Psoas muscle (tissue), 7 donors: ENCODE measurements at regions not wholly inside any gene's neighbourhood (a gene's known extent, or its start where the extent isn't known, plus 50 kb on each side); places are given as distances from the start of the nearest gene placed in this dataset.

Source experiments
- ATAC-seq, 4 donors: fragments of 200-7000 bp; cut with Tn5 transposase; one replicate each; pipeline ENCODE4 v1.9.1; 2020; ENCODE audit warnings: moderate library complexity in 3 of 4, mild to moderate bottlenecking in 2 of 4
- DNase-seq, 2 donors: peaks; one replicate each; pipeline ENCODE4 v3.0.0-alpha.2; 2020
- H3K27ac ChIP-seq: fragments of 200-600 bp; one replicate; pipeline ENCODE4 v1.8.0; 2022
- H3K27me3 ChIP-seq, 3 donors: fragments of 200-600 bp in 1 of 3; one replicate each; pipeline versions ENCODE4 v1.6.1 to v1.8.0; 2013 to 2022; ENCODE audit warnings: low read length in 2 of 3, mild to moderate bottlenecking in 2 of 3, moderate library complexity in 1 of 3; ENCODE audit not compliant: insufficient read depth in 3 of 3
- H3K36me3 ChIP-seq, 2 donors: fragments of 200-600 bp in 1 of 2; one replicate each; pipeline versions ENCODE4 v1.6.1 to v1.8.0; 2013 to 2022; ENCODE audit warnings: low read depth in 1 of 2, mild to moderate bottlenecking in 1 of 2, moderate library complexity in 1 of 2; ENCODE audit not compliant: insufficient read depth in 1 of 2
- H3K4me1 ChIP-seq: fragments of 200-600 bp; one replicate; pipeline ENCODE4 v1.8.0; 2022
- H3K4me3 ChIP-seq: fragments of 200-600 bp; one replicate; pipeline ENCODE4 v1.8.0; 2022; ENCODE audit warnings: mild to moderate bottlenecking
- H3K9me3 ChIP-seq: fragments of 200-600 bp; one replicate; pipeline ENCODE4 v1.8.0; 2022
- WGBS, 3 donors: extraction: QIAGEN DNeasy Blood & Tissue Kit; methylation state at CpG; one replicate each; pipeline versions ENCODE4 v1.1.6 to v1.1.7; 2013; 5-methylcytosine and 5-hydroxymethylcytosine counted together
- intact Hi-C, 2 donors: fragments of 100-400 bp; cut with DNase I; formaldehyde crosslinking; loops; one replicate each; pipeline versions ENCODE4 v1.11.0 to v1.14.2; 2022
- TF ChIP-seq, protein P1 (sequence below): fragments of 200-600 bp; IDR thresholded peaks from one replicate; pipeline ENCODE4 v1.8.0; 2022; ENCODE audit warnings: antibody characterized with exemption
- donor health status: healthy with polysubstance abuse.
- donor health status: DM: no; HTN: no; CAD: no; lungs with moderate emphysema.
- donor health status: Bipolar disorder and iron deficiency.
- donor health status: healthy.
- donor health status: DM: yes; HTN: yes; CAD: no.
- donor health status: DM: no; HTN: no; CAD: no.
- donor health status: DM: yes; HTN: yes; CAD: no.

DNA sequence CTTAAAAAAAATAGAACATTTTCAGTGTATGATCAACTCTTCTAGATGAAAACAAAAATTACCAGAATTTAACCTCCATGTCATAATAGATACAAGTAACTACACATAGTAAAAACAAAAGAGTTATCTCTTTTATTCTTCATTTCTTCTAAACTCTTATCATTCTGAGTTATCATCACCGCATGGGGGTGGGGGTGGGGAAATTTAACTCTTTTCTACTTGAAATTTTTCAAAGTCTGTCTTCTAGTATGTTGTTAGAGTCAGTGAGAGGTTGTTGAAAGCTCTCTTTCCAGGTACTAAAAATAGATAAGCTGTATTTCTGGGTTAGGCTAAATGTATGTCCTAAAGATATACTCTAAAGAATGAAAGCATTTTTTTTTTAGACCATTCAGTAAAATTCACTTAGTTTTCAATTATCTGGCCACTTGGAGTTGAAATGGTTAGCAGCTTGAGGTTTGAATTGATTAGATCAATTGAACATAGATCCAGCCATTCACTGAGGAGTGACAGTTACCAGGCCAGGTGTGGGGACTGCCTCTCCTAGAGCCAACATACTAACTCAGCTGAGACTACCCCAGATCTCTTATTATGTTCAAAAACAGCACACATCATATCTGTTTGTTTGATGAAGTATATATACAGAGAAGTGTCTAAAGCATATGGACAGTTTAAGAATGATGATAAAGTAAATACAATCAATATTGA, 220.7 kb downstream of the IKZF2 start:
- TF ChIP-seq, protein P1, sequence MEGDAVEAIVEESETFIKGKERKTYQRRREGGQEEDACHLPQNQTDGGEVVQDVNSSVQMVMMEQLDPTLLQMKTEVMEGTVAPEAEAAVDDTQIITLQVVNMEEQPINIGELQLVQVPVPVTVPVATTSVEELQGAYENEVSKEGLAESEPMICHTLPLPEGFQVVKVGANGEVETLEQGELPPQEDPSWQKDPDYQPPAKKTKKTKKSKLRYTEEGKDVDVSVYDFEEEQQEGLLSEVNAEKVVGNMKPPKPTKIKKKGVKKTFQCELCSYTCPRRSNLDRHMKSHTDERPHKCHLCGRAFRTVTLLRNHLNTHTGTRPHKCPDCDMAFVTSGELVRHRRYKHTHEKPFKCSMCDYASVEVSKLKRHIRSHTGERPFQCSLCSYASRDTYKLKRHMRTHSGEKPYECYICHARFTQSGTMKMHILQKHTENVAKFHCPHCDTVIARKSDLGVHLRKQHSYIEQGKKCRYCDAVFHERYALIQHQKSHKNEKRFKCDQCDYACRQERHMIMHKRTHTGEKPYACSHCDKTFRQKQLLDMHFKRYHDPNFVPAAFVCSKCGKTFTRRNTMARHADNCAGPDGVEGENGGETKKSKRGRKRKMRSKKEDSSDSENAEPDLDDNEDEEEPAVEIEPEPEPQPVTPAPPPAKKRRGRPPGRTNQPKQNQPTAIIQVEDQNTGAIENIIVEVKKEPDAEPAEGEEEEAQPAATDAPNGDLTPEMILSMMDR, result no peak
- Histone ChIP-seq H3K36me3 (no peaks in the 10 kb centered on the region), H3K27me3 (no peaks in the 10 kb centered on the region), H3K27ac (no peak overlapping the region), H3K4me1 (peaks cover 5% of the 10 kb centered on the region), H3K9me3 (no peaks in the 10 kb centered on the region), H3K4me3 (no peak overlapping the region)
- WGBS, 3 donors, result 83 to 93% (median 92%) methylated on average over 1 of the region's 1 CpG
- intact Hi-C loops, result no loop called here
- DNase-seq (no peak), ATAC-seq (no peak)

DNA sequence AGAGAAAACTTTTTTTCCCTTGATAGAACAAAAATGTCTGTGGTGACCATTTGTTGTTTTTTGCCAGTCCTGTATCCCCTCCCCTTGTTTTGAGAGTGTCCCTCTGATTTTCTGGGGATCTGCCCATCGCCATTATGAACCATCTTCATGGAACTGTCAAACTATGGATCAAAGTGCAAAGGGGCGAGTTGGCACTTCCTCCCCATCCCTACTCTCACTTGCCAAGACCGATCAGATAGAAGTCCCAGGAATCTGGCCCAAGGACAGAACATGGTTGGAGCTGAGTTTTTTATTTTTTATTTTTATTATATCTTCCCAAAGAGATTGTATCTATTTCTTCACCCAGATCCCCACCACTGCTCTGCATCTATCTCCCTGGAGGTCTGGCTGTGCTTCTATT, 221.4 kb downstream of the IKZF2 start:
- Histone ChIP-seq H3K4me3 (no peak overlapping the region), H3K27ac (no peak overlapping the region), H3K36me3 (no peaks in the 10 kb centered on the region), H3K27me3 (no peaks in the 10 kb centered on the region), H3K9me3 (no peaks in the 10 kb centered on the region), H3K4me1 (no peaks in the 10 kb centered on the region)
- ATAC-seq (no peak), DNase-seq (no peak)
- 67 to 86% (median 73%) methylated on average over 3 of the region's 3 CpGs for WGBS, 3 donors
- intact Hi-C loops, result no loop called here
- TF ChIP-seq, protein P1, result no peak

- Histone ChIP-seq H3K9me3 (no peaks in the 10 kb centered on the region), H3K4me3 (no peak overlapping the region), H3K36me3 (no peaks in the 10 kb centered on the region), H3K27me3 (no peaks in the 10 kb centered on the region), H3K4me1 (no peaks in the 10 kb centered on the region), H3K27ac (no peak overlapping the region)
- TF ChIP-seq, protein P1, result no peak
- DNase-seq (no peak), ATAC-seq (no peak)
- intact Hi-C loops, result no loop called here
- 60 to 79% (median 61%) methylated on average over 2 of the region's 2 CpGs for WGBS, 3 donors
Observed at GRCh38 chr2:212929116-212929515, 222.3 kb downstream of the IKZF2 start.

GRCh38 chr2:212928681-212929080, 222.7 kb downstream of the IKZF2 start:
- Histone ChIP-seq H3K9me3 (no peaks in the 10 kb centered on the region), H3K4me3 (no peak overlapping the region), H3K27me3 (no peaks in the 10 kb centered on the region), H3K36me3 (no peaks in the 10 kb centered on the region), H3K27ac (no peak overlapping the region), H3K4me1 (no peaks in the 10 kb centered on the region)
- no peak for DNase-seq
- intact Hi-C loops, result no loop called here
- TF ChIP-seq, protein P1, result no peak
- peak in 2 of 4 donors; percentile 31 to 41 for ATAC-seq
- 47 to 69% (median 68%) methylated on average over 4 of the region's 4 CpGs for WGBS, 3 donors

GRCh38 chr2:212926940-212927339, 224.5 kb downstream of the IKZF2 start:
- no peaks in the 10 kb centered on the region for H3K4me1 ChIP-seq
- intact Hi-C loops, result no loop called here
- no peak overlapping the region for H3K4me3 ChIP-seq
- no peak overlapping the region for H3K27ac ChIP-seq
- ATAC-seq, result no peak
- no peaks in the 10 kb centered on the region for H3K27me3 ChIP-seq
- TF ChIP-seq, protein P1, result no peak
- 51 to 66% (median 53%) methylated on average over 4 of the region's 4 CpGs for WGBS, 3 donors
- DNase-seq, result peak; percentile 21 to 63
- H3K36me3 ChIP-seq, result no peaks in the 10 kb centered on the region
- H3K9me3 ChIP-seq, result no peaks in the 10 kb centered on the region
